ENCODE measurements at regions not wholly inside any gene's neighbourhood (a gene's known extent, or its start where the extent isn't known, plus 50 kb on each side); places are given as distances from the start of the nearest gene placed in this dataset.

GRCh38 chr2:118766871-118767270, 80.6 kb downstream of the EN1 start:
- no TSS peak for BruUV-seq (replicated peaks)
- no peaks in the 10 kb centered on the region for H3K36me3 ChIP-seq (ENCODE audit: control insufficient read depth in 2 of 2, insufficient read depth in 2 of 2, low read length in 1 of 2)
- no peak overlapping the region for H3K9ac ChIP-seq (ENCODE audit: control insufficient read depth, insufficient read depth, low read length)
- CTCF ChIA-PET: interaction anchor here (1.2 to 1.3 kb wide), 2 partner anchors 89 to 734 kb away, joined by 3 to 4 read pairs; no protein-coding TSS in a partner anchor
- no peaks in the 10 kb centered on the region for H3K79me2 ChIP-seq (ENCODE audit: control insufficient read depth, insufficient read depth, low read length)
- no peaks in the 10 kb centered on the region for H4K20me1 ChIP-seq (ENCODE audit: control insufficient read depth, insufficient read depth)
- no peak overlapping the region for H3K27ac ChIP-seq (ENCODE audit: control insufficient read depth, insufficient read depth)
- no peak for FAIRE-seq
- H2AFZ ChIP-seq (ENCODE audit: control insufficient read depth, low read depth, low read length): no peak overlapping the region
- H3K27me3 ChIP-seq (replicated peaks in 1 of 2; ENCODE audit: control insufficient read depth in 2 of 2, insufficient read depth in 2 of 2, low read length in 1 of 2): peaks cover 0 to 3% of the 10 kb centered on the region in 2 experiments; a peak in 1 of 4 replicates
- SMC1A ChIA-PET (ENCODE audit: uncharacterized antibody, unreplicated experiment): no interaction called here
- no peaks in the 10 kb centered on the region for H3K9me3 ChIP-seq (replicated peaks; ENCODE audit: control insufficient read depth, insufficient read depth, low read length)
- no peak overlapping the region for H3K4me3 ChIP-seq
- H3K4me2 ChIP-seq (ENCODE audit: control insufficient read depth, insufficient read depth): no peak overlapping the region
- intact Hi-C loops (cut with micrococcal nuclease; ENCODE audit: unreplicated experiment) (no loop called here), in situ Hi-C loops (cut with MboI) (no loop called here)
- no peaks in the 10 kb centered on the region for H3K4me1 ChIP-seq (ENCODE audit: control insufficient read depth, insufficient read depth, low read length)
- POLR2A ChIA-PET: no interaction called here
- RAD21 ChIA-PET (ENCODE audit: unreplicated experiment): no interaction called here
- no peak for ATAC-seq
- DNase-seq (ENCODE audit: low read depth, low spot score): no peak
- no peak for TF ChIP-seq HDAC6 (IDR thresholded peaks at IDR 0.05; ENCODE audit: unreplicated experiment)
- no peak for TF ChIP-seq MLLT1 (IDR thresholded peaks at IDR 0.05)
- TF ChIP-seq POLR2AphosphoS5 (IDR thresholded peaks at IDR 0.05; ENCODE audit: low read length): no peak
- no peak for TF ChIP-seq SREBF1 (IDR thresholded peaks at IDR 0.05; ENCODE audit: low read length)
- TF ChIP-seq STAT3 (IDR thresholded peaks at IDR 0.05; ENCODE audit: low read depth, low read length): no peak
- no peak for TF ChIP-seq MEF2A (IDR thresholded peaks at IDR 0.05; ENCODE audit: insufficient read depth, low read depth, low read length)
- TF ChIP-seq SRF (IDR thresholded peaks at IDR 0.05; ENCODE audit: low read depth in 2 of 2, low read length in 2 of 2): no peak
- no peak for TF ChIP-seq BHLHE40 (IDR thresholded peaks at IDR 0.05; ENCODE audit: borderline replicate concordance in 1 of 2, low read depth in 2 of 2, low read length in 1 of 2)
- TF ChIP-seq ELK1 (IDR thresholded peaks at IDR 0.05; ENCODE audit: low read depth, low read length): no peak
- no peak for TF ChIP-seq HDGF (IDR thresholded peaks at IDR 0.05)
- TF ChIP-seq FOS (IDR thresholded peaks at IDR 0.05; ENCODE audit: borderline replicate concordance, extremely low read depth, insufficient read length): no peak
- TF ChIP-seq CEBPZ (IDR thresholded peaks at IDR 0.05; ENCODE audit: low read depth, low read length): no peak
- TF ChIP-seq HSF1 (IDR thresholded peaks at IDR 0.05; ENCODE audit: low read depth, low read length): no peak
- TF ChIP-seq TAF1 (IDR thresholded peaks at IDR 0.05; ENCODE audit: borderline replicate concordance, low read depth, low read length): no peak
- TF ChIP-seq FOXK2 (IDR thresholded peaks at IDR 0.05): no peak
- TF ChIP-seq MYB (IDR thresholded peaks at IDR 0.05; ENCODE audit: borderline replicate concordance, low read depth, low read length): no peak
- no peak for TF ChIP-seq BRCA1 (IDR thresholded peaks at IDR 0.05; ENCODE audit: low read depth, low read length)
- TF ChIP-seq ZSCAN29 (IDR thresholded peaks at IDR 0.05): no peak
- WGBS (ENCODE audit: insufficient coverage, insufficient replicate concordance, low lambda C conversion rate, missing lambda C conversion rate): 9% methylated on average over 6 of the region's 6 CpGs

All from GM12878 (cell line).